ENCODE measurements at regions not wholly inside any gene's neighbourhood (a gene's known extent, or its start where the extent isn't known, plus 50 kb on each side); places are given as distances from the start of the nearest gene placed in this dataset.

DNA sequence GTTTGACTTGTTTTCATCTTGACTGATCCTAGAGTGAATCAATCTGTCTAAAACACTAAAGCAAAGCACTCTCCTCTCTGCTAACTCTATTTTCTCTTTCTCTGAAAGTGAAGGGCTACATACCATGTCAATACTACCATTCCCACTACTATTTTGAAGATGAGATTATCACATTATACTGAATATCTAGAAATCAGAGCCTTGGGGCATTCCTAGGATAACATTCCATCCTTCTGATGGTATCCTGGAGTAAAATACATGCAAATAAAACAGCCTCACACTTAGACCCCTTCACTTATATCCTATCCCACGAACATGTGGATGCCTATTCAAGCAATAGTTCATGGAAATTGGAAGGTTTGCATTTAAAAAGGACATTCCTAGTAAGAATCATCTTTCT, 309.3 kb upstream of the ACTBL2 start:
- DNase-seq = no peak

DNA sequence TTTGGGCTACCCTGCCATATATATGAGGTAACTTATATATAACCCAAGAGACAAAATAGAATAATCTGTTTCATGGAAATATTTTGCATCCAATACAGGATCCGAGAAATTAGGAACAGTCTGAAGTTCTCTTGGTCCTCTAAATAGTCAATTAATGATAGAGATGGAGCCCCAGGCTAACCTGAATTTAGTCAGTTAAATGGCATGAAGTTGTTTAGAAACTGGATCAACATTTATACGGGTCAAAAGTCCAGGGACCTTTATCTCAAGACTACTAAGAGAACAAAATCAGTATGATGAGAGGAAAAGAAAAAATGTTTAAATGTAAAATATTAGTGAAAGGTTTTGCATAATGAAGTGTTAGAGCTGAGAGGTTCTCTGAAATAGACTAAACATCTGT, 303.3 kb upstream of the ACTBL2 start:
- DNase-seq = no peak

DNA sequence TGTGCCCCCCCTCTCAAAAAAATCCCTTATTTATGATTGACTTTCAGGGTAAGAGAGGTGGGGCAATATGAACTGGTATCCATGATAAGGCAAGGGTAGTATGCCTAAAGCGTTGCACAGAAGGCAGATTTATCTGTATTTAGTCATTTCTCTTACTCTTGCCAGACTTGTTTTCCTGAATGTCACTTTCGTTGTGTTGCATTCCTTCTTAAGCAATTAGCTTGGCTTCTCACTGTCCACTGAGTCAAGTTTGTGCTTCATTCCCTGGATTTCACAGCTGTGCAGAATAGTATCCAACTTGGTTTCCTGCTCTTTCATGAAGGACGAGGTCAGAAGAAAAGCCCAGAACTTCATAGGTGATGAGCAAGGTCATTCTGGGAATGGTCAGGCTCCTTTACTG, 301.5 kb upstream of the ACTBL2 start:
- DNase-seq = peak; percentile 25

- DNase-seq = peak; percentile 57
Measured at GRCh38 chr5:57783693-57784092, 301.1 kb upstream of the ACTBL2 start.

GRCh38 chr5:57780961-57781325, 298.3 kb upstream of the ACTBL2 start:
- no peak for DNase-seq

- no peak for DNase-seq
Measured at GRCh38 chr5:57780306-57780960, 297.8 kb upstream of the ACTBL2 start.

DNA sequence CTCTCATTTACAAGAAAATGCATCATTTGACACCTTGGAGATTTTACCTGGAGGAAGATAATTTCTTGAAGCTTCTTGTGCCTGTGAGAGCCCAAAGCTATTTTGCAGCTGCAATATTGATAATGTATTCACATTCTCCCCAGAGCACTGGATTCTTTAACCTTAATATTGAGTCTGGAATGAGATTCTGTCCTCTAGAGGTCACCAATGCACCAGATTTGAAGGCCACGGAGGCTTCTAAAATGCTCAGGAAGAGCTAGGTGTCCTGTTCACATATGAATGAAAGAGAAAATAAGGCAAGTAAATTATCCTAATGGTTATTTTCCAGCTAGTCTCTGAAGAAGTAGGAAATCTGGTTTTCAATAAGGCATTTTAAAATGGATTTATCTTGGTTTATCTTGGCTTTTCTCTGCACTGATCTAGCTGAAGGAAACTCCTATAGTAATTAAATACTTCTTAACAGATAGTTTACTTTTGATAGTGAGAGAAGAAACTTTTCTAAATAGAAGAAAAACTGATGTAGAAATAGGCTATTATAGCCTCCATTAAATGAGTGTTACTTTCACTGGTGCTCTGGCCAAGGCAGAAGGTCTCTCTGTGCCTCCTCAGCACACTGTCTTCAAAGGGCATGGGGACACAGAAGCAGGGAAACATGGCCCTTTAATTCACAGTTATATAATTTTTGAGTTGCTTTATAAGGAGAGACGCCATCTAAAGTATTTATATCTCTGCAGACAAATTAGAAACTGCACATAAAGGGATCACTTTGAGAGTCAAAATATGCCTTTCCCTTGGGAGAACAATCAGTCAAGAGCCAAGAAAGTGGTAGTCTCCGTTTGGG, 297.0 kb upstream of the ACTBL2 start:
- peak; percentile 78 for DNase-seq

DNA sequence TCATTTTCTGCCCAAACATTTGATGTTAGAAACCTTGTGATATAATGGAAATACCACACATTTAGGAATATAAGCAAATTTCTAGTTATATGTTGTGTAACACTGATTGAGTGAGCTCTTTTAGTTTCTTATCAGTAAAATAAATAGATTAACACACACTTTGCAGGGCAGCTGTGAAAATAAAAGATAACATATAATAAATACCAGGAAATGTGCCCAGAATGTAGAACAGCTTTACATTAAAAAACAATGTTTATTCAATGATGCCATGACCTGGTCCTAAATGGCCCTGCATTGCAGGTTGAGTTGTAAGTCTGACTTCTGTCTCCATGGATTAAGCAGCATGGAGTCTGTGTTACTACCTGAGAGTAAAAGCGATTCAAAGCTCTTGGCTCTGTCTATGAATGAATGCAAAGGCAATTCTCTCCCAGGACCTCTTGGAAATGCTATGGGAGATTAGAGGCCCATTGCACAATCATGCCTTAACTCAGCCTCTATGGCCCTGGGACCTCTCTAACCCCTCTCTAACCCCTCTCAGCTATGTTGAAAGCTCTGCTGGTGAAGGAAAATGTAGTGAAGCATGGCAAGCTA, 296.0 kb upstream of the ACTBL2 start:
- no peak for DNase-seq

GRCh38 chr5:57777174-57777581, 294.6 kb upstream of the ACTBL2 start:
- no peak for DNase-seq

GRCh38 chr5:57776035-57776434, 293.4 kb upstream of the ACTBL2 start:
- no peak for DNase-seq

DNA sequence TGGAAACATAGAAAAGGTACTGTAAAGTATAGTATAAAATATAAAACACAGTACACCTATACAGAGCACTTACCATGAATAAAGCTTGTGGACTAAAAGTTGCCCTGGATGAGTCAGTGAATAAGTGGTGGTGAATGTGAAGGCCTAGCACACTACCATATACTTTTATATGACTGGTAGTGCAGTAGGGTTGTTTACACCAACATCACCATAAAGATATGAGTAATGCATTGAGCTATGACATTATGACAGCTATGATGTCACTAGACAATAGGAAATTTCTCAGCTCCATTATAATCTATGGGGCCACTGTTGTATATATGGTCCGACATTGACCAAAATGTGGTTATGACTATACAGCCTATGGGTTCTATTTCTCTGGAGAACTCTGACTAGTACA, 291.8 kb upstream of the ACTBL2 start:
- no peak for DNase-seq

- no peak for DNase-seq
Measured at GRCh38 chr5:57772512-57772911, 289.9 kb upstream of the ACTBL2 start.

- DNase-seq = no peak
Measured at GRCh38 chr5:57770039-57770438, 287.4 kb upstream of the ACTBL2 start.

- no peak for DNase-seq
Measured at GRCh38 chr5:57768745-57769144, 286.1 kb upstream of the ACTBL2 start.

- DNase-seq = no peak
Measured at GRCh38 chr5:57764479-57765089, 282.0 kb upstream of the ACTBL2 start.

GRCh38 chr5:57761513-57761912, 278.9 kb upstream of the ACTBL2 start:
- no peak for DNase-seq

DNA sequence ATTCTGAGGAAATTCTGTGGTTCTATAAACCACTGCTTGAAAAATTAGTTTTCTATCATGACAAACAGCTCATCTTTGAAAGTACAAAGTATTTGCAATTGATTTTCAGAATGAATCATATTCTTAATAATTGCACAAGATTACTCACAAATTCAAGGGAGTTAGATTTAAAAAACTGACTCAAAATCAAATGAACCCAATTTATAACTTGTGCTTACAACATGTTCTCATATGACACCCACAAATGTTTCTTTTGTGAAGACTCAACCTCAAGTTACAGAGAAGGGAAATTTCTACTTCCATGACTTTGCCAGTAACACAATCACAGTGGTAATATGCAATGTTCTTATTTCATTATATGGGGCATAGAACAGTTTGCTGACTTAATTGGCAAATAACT, 272.0 kb upstream of the ACTBL2 start:
- DNase-seq = no peak

GRCh38 chr5:57753446-57753845, 270.8 kb upstream of the ACTBL2 start:
- DNase-seq = no peak

DNA sequence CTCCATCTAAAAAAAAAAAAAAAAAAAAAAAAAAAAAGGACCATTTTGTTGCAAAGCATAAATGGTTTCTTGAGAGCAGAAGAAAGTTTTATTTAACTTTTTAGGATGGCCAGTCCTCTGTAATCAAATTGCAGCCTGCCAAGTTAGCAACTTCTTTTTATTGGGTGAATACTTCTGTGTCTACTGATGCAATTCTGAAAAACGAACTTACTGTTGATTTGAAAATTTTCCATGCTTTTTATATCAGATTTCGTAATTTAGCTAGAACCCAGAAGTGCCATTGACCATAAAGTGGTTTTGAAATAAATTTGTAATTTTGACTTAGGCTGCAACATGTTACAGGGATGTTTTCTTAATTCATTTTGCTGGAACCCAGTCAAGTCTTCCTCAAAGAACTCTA, 269.1 kb upstream of the ACTBL2 start:
- DNase-seq = no peak

- no peak for DNase-seq
Measured at GRCh38 chr5:57750891-57751290, 268.3 kb upstream of the ACTBL2 start.

DNA sequence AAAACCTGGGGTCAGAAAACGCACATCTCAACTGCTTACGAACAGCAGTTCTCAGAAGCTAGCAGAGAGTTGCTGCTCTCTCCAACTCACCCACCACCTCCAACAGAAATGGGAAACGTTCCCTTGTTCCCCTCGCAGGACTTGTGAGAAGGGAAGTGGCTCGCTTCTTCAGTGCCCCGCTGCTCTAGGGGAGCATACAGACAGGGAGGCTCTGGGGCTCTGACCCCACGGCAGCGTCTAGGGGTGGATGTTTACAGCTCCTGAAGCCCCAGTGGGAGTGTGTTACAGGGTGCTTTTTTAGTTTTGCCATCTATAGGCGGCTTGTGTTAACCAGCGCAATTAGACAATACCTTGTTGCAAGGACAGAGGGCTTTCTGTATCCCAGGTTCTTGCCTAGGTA, 267.7 kb upstream of the ACTBL2 start:
- DNase-seq = no peak

- DNase-seq = no peak
Measured at GRCh38 chr5:57749396-57749795, 266.8 kb upstream of the ACTBL2 start.
